CD14-positive monocyte (primary cell): ENCODE measurements at regions not wholly inside any gene's neighbourhood (a gene's known extent, or its start where the extent isn't known, plus 50 kb on each side); places are given as distances from the start of the nearest gene placed in this dataset.

Experiments used
- DNase-seq, 3 donors: peaks; one replicate each; pipeline ENCODE4 v3.0.0-alpha.2; 2011 to 2022
- H2AFZ ChIP-seq: 2 replicates; pipeline ENCODE4 v1.6.0; 2012; ENCODE audit warnings: mild to moderate bottlenecking, low read depth, low read length, inconsistent platforms; ENCODE audit not compliant: insufficient read depth, poor library complexity, severe bottlenecking
- H3K27ac ChIP-seq, 2 donors: 1 replicate in 1 of 2; 2 replicates in 1 of 2; pipeline ENCODE4 v1.5.1; 2012 to 2013; ENCODE audit warnings: low read length in 2 of 2, control low read depth in 1 of 2, inconsistent platforms in 1 of 2, low read depth in 1 of 2, mild to moderate bottlenecking in 1 of 2
- H3K27me3 ChIP-seq, 2 donors: one replicate each; pipeline versions ENCODE4 v1.6.0 to v1.6.1; 2011 to 2013; ENCODE audit warnings: low read length in 2 of 2; ENCODE audit not compliant: control insufficient read depth in 2 of 2, insufficient read depth in 2 of 2
- H3K36me3 ChIP-seq, 2 donors: replicated peaks in 1 of 2; 1 replicate in 1 of 2; 2 replicates in 1 of 2; pipeline versions ENCODE4 v1.5.1 to v1.6.1; 2012 to 2013; ENCODE audit warnings: low read length in 2 of 2, control low read depth in 1 of 2, inconsistent platforms in 1 of 2, mild to moderate bottlenecking in 1 of 2; ENCODE audit not compliant: insufficient read depth in 2 of 2, control insufficient read depth in 1 of 2
- H3K4me1 ChIP-seq, 2 donors: 1 replicate in 1 of 2; 2 replicates in 1 of 2; pipeline versions ENCODE4 v1.5.1 to v1.6.1; 2012 to 2013; ENCODE audit warnings: low read length in 2 of 2, control low read depth in 1 of 2, inconsistent platforms in 1 of 2, mild to moderate bottlenecking in 1 of 2, moderate library complexity in 1 of 2; ENCODE audit not compliant: insufficient read depth in 2 of 2, control insufficient read depth in 1 of 2
- H3K4me2 ChIP-seq: replicated peaks from 2 replicates; pipeline ENCODE3; 2012; ENCODE audit warnings: low read length, moderate library complexity, mild to moderate bottlenecking; ENCODE audit not compliant: poor library complexity, severe bottlenecking; ENCODE audit errors: extremely low read depth
- H3K4me3 ChIP-seq, 3 experiments: fragments of 200-600 bp in 1 of 3; sonication (generic) in 1 of 3; replicated peaks in 1 of 3; 1 replicate in 2 of 3; 2 replicates in 1 of 3; pipeline ENCODE4 v1.5.1; 2011 to 2013; ENCODE audit warnings: low read length in 3 of 3, mild to moderate bottlenecking in 3 of 3, control low read depth in 2 of 3, low read depth in 2 of 3, inconsistent platforms in 1 of 3, moderate library complexity in 1 of 3
- H3K79me2 ChIP-seq: 2 replicates; pipeline ENCODE4 v1.6.0; 2012; ENCODE audit warnings: mild to moderate bottlenecking, control low read depth, inconsistent platforms, low read length, moderate library complexity; ENCODE audit not compliant: insufficient read depth
- H3K9ac ChIP-seq: 2 replicates; pipeline ENCODE4 v1.6.0; 2017; ENCODE audit warnings: low read length, mild to moderate bottlenecking; ENCODE audit not compliant: insufficient read depth, poor library complexity, severe bottlenecking
- H3K9me3 ChIP-seq, 2 donors: replicated peaks in 1 of 2; 1 replicate in 1 of 2; 2 replicates in 1 of 2; pipeline versions ENCODE4 v1.5.1 to v1.6.1; 2012 to 2013; ENCODE audit warnings: low read length in 2 of 2, control low read depth in 1 of 2; ENCODE audit not compliant: control insufficient read depth in 1 of 2, insufficient read depth in 1 of 2
- H4K20me1 ChIP-seq: 2 replicates; pipeline ENCODE4 v1.6.0; 2012; ENCODE audit warnings: mild to moderate bottlenecking, low read length, control low read depth, moderate library complexity; ENCODE audit not compliant: insufficient read depth
- H3K27ac Mint-ChIP-seq, 7 donors: one replicate each; pipeline ENCODE4 v1.8.0; 2020; ENCODE audit warnings: mild to moderate bottlenecking in 7 of 7, mixed read lengths in 7 of 7, moderate library complexity in 6 of 7, inconsistent platforms in 2 of 7
- H3K27me3 Mint-ChIP-seq, 3 donors: one replicate each; pipeline ENCODE4 v1.8.0; 2021 to 2022; ENCODE audit warnings: low read depth in 3 of 3, mild to moderate bottlenecking in 3 of 3, mixed read lengths in 3 of 3, moderate library complexity in 3 of 3, inconsistent platforms in 1 of 3
- H3K36me3 Mint-ChIP-seq, 2 donors: one replicate each; pipeline ENCODE4 v1.8.0; 2020; ENCODE audit warnings: mixed read lengths in 2 of 2, inconsistent platforms in 1 of 2, mild to moderate bottlenecking in 1 of 2
- H3K4me1 Mint-ChIP-seq: one replicate; pipeline ENCODE4 v1.8.0; 2020; ENCODE audit warnings: mild to moderate bottlenecking, mixed read lengths
- H3K4me3 Mint-ChIP-seq, 2 donors: one replicate each; pipeline ENCODE4 v1.8.0; 2020; ENCODE audit warnings: mild to moderate bottlenecking in 2 of 2, mixed read lengths in 2 of 2, moderate library complexity in 1 of 2
- H3K9me3 Mint-ChIP-seq, 7 donors: one replicate each; pipeline ENCODE4 v1.8.0; 2020 to 2022; ENCODE audit warnings: mixed read lengths in 7 of 7, mild to moderate bottlenecking in 6 of 7, moderate library complexity in 6 of 7, inconsistent platforms in 2 of 7
- CTCF ChIP-seq: fragments of 200-600 bp; IDR thresholded peaks from one replicate; pipeline ENCODE4 v1.8.0; 2022; ENCODE audit warnings: antibody characterized with exemption, mild to moderate bottlenecking
- WGBS: methylation state at CpG from one replicate; pipeline ENCODE4 v1.1.5; 2013; ENCODE audit warnings: missing lambda C conversion rate; ENCODE audit not compliant: insufficient coverage; 5-methylcytosine and 5-hydroxymethylcytosine counted together
- intact Hi-C, 2 donors: fragments of 100-400 bp; cut with micrococcal nuclease; formaldehyde crosslinking; loops; one replicate each; pipeline versions ENCODE4 v1.15.0 to v1.15.1; 2023

- Mint-ChIP-seq H3K9me3 (no peaks in the 10 kb centered on the region), H3K4me3 (peak overlapping the region in 1 of 2 donors; percentile 48), H3K36me3 (no peaks in the 10 kb centered on the region), H3K27me3 (peaks cover 0 to 2% (median 0%) of the 10 kb centered on the region in 3 donors), H3K27ac (no peak overlapping the region), H3K4me1 (peaks cover 4% of the 10 kb centered on the region)
- no peak overlapping the region for H3K27ac ChIP-seq
- H3K79me2 ChIP-seq, result no peaks in the 10 kb centered on the region
- H3K4me3 ChIP-seq, result no peak overlapping the region
- intact Hi-C loops, result no loop called here
- no peaks in the 10 kb centered on the region for H3K36me3 ChIP-seq
- H3K4me1 ChIP-seq, result no peaks in the 10 kb centered on the region
- 100% methylated on average over 1 of the region's 2 CpGs for WGBS
- no peaks in the 10 kb centered on the region for H4K20me1 ChIP-seq
- TF ChIP-seq CTCF, result peak; percentile 75
- peak overlapping the region; percentile 51 for H2AFZ ChIP-seq
- H3K9ac ChIP-seq, result no peak overlapping the region
- H3K9me3 ChIP-seq, result no peaks in the 10 kb centered on the region
- no peak overlapping the region for H3K4me2 ChIP-seq
- DNase-seq, result peak; percentile 2 to 9 (median 8)
- no peaks in the 10 kb centered on the region for H3K27me3 ChIP-seq
Observed at GRCh38 chr13:91017031-91017668, 330.3 kb upstream of the MIR17HG start.

DNA sequence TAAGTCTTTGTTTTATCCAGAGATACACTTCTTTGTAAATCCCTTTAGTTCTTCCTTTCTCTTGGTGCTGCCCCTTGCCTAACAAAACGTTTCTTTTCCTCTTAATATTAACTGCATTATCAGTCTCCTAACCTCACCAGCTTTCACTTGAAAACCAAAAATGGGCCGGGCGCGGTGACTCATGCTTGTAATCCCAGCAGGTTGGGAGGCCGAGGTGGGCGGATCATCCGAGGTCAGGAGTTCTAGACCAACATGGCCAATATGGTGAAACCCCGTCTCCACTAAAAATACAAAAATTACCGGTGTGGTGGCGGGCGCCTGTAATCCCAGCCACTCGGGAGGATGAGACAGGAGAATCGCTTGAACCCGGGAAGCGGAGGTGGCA, 329.8 kb upstream of the MIR17HG start:
- 62% methylated on average over 11 of the region's 15 CpGs for WGBS
- Histone ChIP-seq H3K4me3 (no peak overlapping the region), H3K27ac (no peak overlapping the region), H3K27me3 (no peaks in the 10 kb centered on the region), H3K4me2 (no peak overlapping the region), H3K9me3 (no peaks in the 10 kb centered on the region), H3K36me3 (no peaks in the 10 kb centered on the region), H2AFZ (peak overlapping the region; percentile 51), H3K79me2 (no peaks in the 10 kb centered on the region), H3K9ac (no peak overlapping the region), H4K20me1 (no peaks in the 10 kb centered on the region), H3K4me1 (no peaks in the 10 kb centered on the region)
- peak overlapping the region in 1 of 2 donors; percentile 48 for H3K4me3 Mint-ChIP-seq
- no peak for DNase-seq
- no peak overlapping the region for H3K27ac Mint-ChIP-seq
- peaks cover 0 to 2% (median 0%) of the 10 kb centered on the region in 3 donors for H3K27me3 Mint-ChIP-seq
- H3K9me3 Mint-ChIP-seq, result no peaks in the 10 kb centered on the region
- H3K36me3 Mint-ChIP-seq, result no peaks in the 10 kb centered on the region
- intact Hi-C loops, result no loop called here
- TF ChIP-seq CTCF, result peak; percentile 35
- H3K4me1 Mint-ChIP-seq, result peaks cover 4% of the 10 kb centered on the region
